K562 (cell line): ENCODE measurements at regions not wholly inside any gene's neighbourhood (a gene's known extent, or its start where the extent isn't known, plus 50 kb on each side); places are given as distances from the start of the nearest gene placed in this dataset.

Source experiments
- ATAC-seq: fragments of 200-7000 bp; cut with Tn5 transposase; 3 replicates; pipeline ENCODE4 v1.9.1; 2020; ENCODE audit warnings: moderate library complexity
- BruUV-seq: library from RNA; stranded (reverse); fragments of 400-500 nt; replicated peaks from 2 replicates; lab custom pipeline; 2021; lab: Mats Ljungman, UMichigan
- CTCF ChIA-PET: fragments of 300-600 bp; formaldehyde crosslinking; extraction: SDS; loops from one replicate; lab custom pipeline; 2021; ENCODE audit warnings: low intra/inter-chr PET ratio; lab: Yijun Ruan, JAX
- POLR2A ChIA-PET: fragments of 300-600, 350-650 bp; sonication (Branson Sonifier 250); formaldehyde crosslinking; extraction: SDS; loops from one replicate; lab custom pipeline; 2021; ENCODE audit warnings: antibody characterized with exemption, inconsistent platforms; lab: Yijun Ruan, JAX
- DNase-seq, 4 experiments: peaks; one replicate each; pipeline versions ENCODE4 v3.0.0 to v3.0.0-alpha.2; 2011 to 2018; ENCODE audit warnings: low spot score in 3 of 4, mixed read lengths in 3 of 4; ENCODE audit errors: extremely low read depth in 1 of 4
- FAIRE-seq: peaks from 2 replicates; lab custom pipeline; 2011; peaks lifted over from hg19 to GRCh38; lab: Jason Lieb, UNC
- H2AFZ ChIP-seq: 2 replicates; pipeline ENCODE4 v1.6.0; 2011; ENCODE audit warnings: low read depth, low read length, control low read depth, inconsistent platforms
- H3K27ac ChIP-seq: fragments of 200-600 bp; 3 replicates; pipeline ENCODE4 v1.8.0; 2011; ENCODE audit warnings: low read depth, mild to moderate bottlenecking, control low read depth, inconsistent platforms, low read length, moderate library complexity, mixed read lengths; ENCODE audit errors: extremely low read depth
- H3K27me3 ChIP-seq, 2 experiments: fragments of 300-600 bp in 1 of 2; 2 replicates in 1 of 2; 3 replicates in 1 of 2; pipeline versions ENCODE4 v1.6.0 to v1.8.0; 2011; ENCODE audit warnings: inconsistent platforms in 2 of 2, low read length in 2 of 2, mild to moderate bottlenecking in 1 of 2, mixed read lengths in 1 of 2, moderate library complexity in 1 of 2; ENCODE audit not compliant: control insufficient read depth in 2 of 2, insufficient read depth in 2 of 2
- H3K36me3 ChIP-seq: fragments of 300-600 bp; 3 replicates; pipeline ENCODE4 v1.8.0; 2011; ENCODE audit warnings: mild to moderate bottlenecking, low read length, inconsistent platforms; ENCODE audit not compliant: control insufficient read depth, insufficient read depth
- H3K4me1 ChIP-seq, 2 experiments: fragments of 200-600 bp in 1 of 2; replicated peaks in 1 of 2; 2 replicates in 1 of 2; 3 replicates in 1 of 2; pipeline versions ENCODE4 v1.5.1 to v1.8.0; 2011; ENCODE audit warnings: inconsistent platforms in 2 of 2, low read length in 2 of 2, mild to moderate bottlenecking in 1 of 2, mixed read lengths in 1 of 2, moderate library complexity in 1 of 2; ENCODE audit not compliant: control insufficient read depth in 2 of 2, insufficient read depth in 2 of 2
- H3K4me2 ChIP-seq: 2 replicates; pipeline ENCODE4 v1.6.1; 2011; ENCODE audit warnings: low read length, control low read depth, inconsistent platforms, mixed read lengths; ENCODE audit not compliant: insufficient read depth
- H3K4me3 ChIP-seq: fragments of 200-600 bp; sonication (generic), shearing (Covaris generic); 2 replicates; pipeline ENCODE4 v1.5.1; 2016; ENCODE audit warnings: control low read depth, inconsistent platforms
- H3K79me2 ChIP-seq: fragments of 200-600 bp; 3 replicates; pipeline ENCODE4 v1.8.0; 2011; ENCODE audit warnings: low read length, inconsistent platforms; ENCODE audit not compliant: control insufficient read depth, insufficient read depth
- H3K9ac ChIP-seq, 2 experiments: 2 replicates each; pipeline versions ENCODE4 v1.6.0 to v1.6.1; 2011; ENCODE audit warnings: low read depth in 2 of 2, low read length in 2 of 2, control low read depth in 1 of 2, inconsistent platforms in 1 of 2, mild to moderate bottlenecking in 1 of 2, mixed read lengths in 1 of 2; ENCODE audit not compliant: insufficient read depth in 1 of 2
- H3K9me1 ChIP-seq: one replicate; pipeline ENCODE4 v1.6.0; 2011; ENCODE audit warnings: inconsistent platforms, mild to moderate bottlenecking, low read length, moderate library complexity; ENCODE audit not compliant: control insufficient read depth, insufficient read depth
- H3K9me3 ChIP-seq: replicated peaks from 2 replicates; pipeline ENCODE4 v1.5.1; 2011; ENCODE audit warnings: low read depth, low read length, inconsistent platforms; ENCODE audit not compliant: control insufficient read depth, insufficient read depth
- H4K20me1 ChIP-seq: replicated peaks from 2 replicates; pipeline ENCODE4 v1.6.1; 2011; ENCODE audit warnings: low read length, inconsistent platforms, mixed read lengths; ENCODE audit not compliant: control insufficient read depth, insufficient read depth
- ETS1 ChIP-seq: conservative IDR thresholded peaks from 2 replicates; pipeline ENCODE4 v1.6.1; 2011; ENCODE audit warnings: low read depth, mild to moderate bottlenecking, low read length; ENCODE audit not compliant: control insufficient read depth
- FIP1L1 ChIP-seq: fragments of 200-400 bp; formaldehyde crosslinking; IDR thresholded peaks from 2 replicates; pipeline ENCODE4 v1.6.1; 2018; ENCODE audit warnings: mild to moderate bottlenecking, low read depth, low read length; ENCODE audit not compliant: poor library complexity, severe bottlenecking
- GABPB1 ChIP-seq: sonication (generic); formaldehyde crosslinking; IDR thresholded peaks from 2 replicates; pipeline ENCODE4 v1.8.0; 2022; ENCODE audit warnings: mild to moderate bottlenecking, missing genetic modification reagents
- KDM2B ChIP-seq: fragments of 250-450 bp; sonication (Bioruptor Pico); IDR thresholded peaks from 2 replicates; pipeline ENCODE4 v1.8.0; 2021; ENCODE audit warnings: mild to moderate bottlenecking, moderate library complexity
- MGA ChIP-seq: fragments of 450-650 bp; IDR thresholded peaks from 2 replicates; pipeline ENCODE4 v1.6.1; 2016; ENCODE audit warnings: mild to moderate bottlenecking, moderate library complexity
- NFE2 ChIP-seq: IDR thresholded peaks from 2 replicates; pipeline ENCODE4 v1.6.1; 2014; ENCODE audit warnings: antibody characterized with exemption, low read depth
- POLR2A ChIP-seq: fragments of 450-650 bp; conservative IDR thresholded peaks from 2 replicates; pipeline ENCODE4 v1.6.1; 2016
- SAP30 ChIP-seq: fragments of 200-600 bp; sonication (generic); IDR thresholded peaks from 2 replicates; pipeline ENCODE4 v1.6.1; 2012; ENCODE audit warnings: borderline replicate concordance, low read depth, mild to moderate bottlenecking, moderate library complexity, low read length, control low read depth, inconsistent platforms; ENCODE audit not compliant: insufficient read depth, poor library complexity, severe bottlenecking
- SREBF1 ChIP-seq: fragments of 150-350 bp; IDR thresholded peaks from 2 replicates; pipeline ENCODE4 v1.6.1; 2014; ENCODE audit warnings: antibody characterized with exemption, low read depth, low read length, borderline replicate concordance
- ZNF551 ChIP-seq: fragments of 250-450 bp; sonication (Bioruptor Pico); IDR thresholded peaks from 2 replicates; pipeline ENCODE4 v1.5.0; 2021; ENCODE audit warnings: mild to moderate bottlenecking, moderate library complexity
- ZNF584 ChIP-seq: fragments of 200-800 bp; sonication (Bioruptor generic); IDR thresholded peaks from 2 replicates; pipeline ENCODE4 v1.6.1; 2016; ENCODE audit warnings: low read depth, mild to moderate bottlenecking, missing genetic modification characterization, missing compliant biosample characterization
- ZNF668 ChIP-seq: fragments of 250-450 bp; sonication (Bioruptor Pico); IDR thresholded peaks from 2 replicates; pipeline ENCODE4 v1.8.0; 2022; ENCODE audit warnings: mild to moderate bottlenecking, inconsistent platforms
- WGBS: fragments of 100-300 bp; shearing (Covaris generic); methylation state at CpG from one replicate; pipeline ENCODE4 v1.1.6; 2016; ENCODE audit warnings: low coverage, mixed read lengths; ENCODE audit not compliant: insufficient coverage; ENCODE audit errors: missing lambda C conversion rate; 5-methylcytosine and 5-hydroxymethylcytosine counted together
- in situ Hi-C: fragments of 300-500 bp; cut with MboI; formaldehyde crosslinking; loops from 4 replicates; pipeline ENCODE4 v1.15.0; 2018; ENCODE audit warnings: inconsistent platforms, mixed read lengths
- intact Hi-C: fragments of 100-400 bp; cut with micrococcal nuclease; formaldehyde crosslinking; loops from 2 replicates; pipeline ENCODE4 v1.14.2; 2022

GRCh38 chr13:106418556-106418955 is 116.9 kb downstream of the EFNB2 start:
- DNase-seq (no peak), FAIRE-seq (no peak), ATAC-seq (no peak)
- no peak overlapping the region for H3K4me2 ChIP-seq
- in situ Hi-C loops: no loop called here
- H3K9me3 ChIP-seq: no peaks in the 10 kb centered on the region
- no peaks in the 10 kb centered on the region for H3K27me3 ChIP-seq
- WGBS: 0% methylated on average over 4 of the region's 4 CpGs
- no peaks in the 10 kb centered on the region for H3K4me1 ChIP-seq
- intact Hi-C loops: no loop called here
- H3K27ac ChIP-seq: no peak overlapping the region
- no peak overlapping the region for H2AFZ ChIP-seq
- no peak overlapping the region for H3K4me3 ChIP-seq
- CTCF ChIA-PET: no interaction called here
- POLR2A ChIA-PET: interaction anchor here (0.8 kb wide), 1 partner anchor 36 kb away, joined by 3 read pairs; no protein-coding TSS in a partner anchor
- H4K20me1 ChIP-seq: no peaks in the 10 kb centered on the region
- BruUV-seq: no TSS peak
- H3K79me2 ChIP-seq: no peaks in the 10 kb centered on the region
- H3K9ac ChIP-seq: no peak overlapping the region
- no peaks in the 10 kb centered on the region for H3K36me3 ChIP-seq
- H3K9me1 ChIP-seq: no peaks in the 10 kb centered on the region
- TF ChIP-seq SREBF1 (no peak), ZNF668 (no peak), MGA (no peak), POLR2A (no peak), ZNF584 (CRISPR knock-in tag) (no peak), ZNF551 (CRISPR knock-in tag) (no peak), KDM2B (CRISPR knock-in tag) (no peak), FIP1L1 (no peak), ETS1 (no peak), NFE2 (no peak), GABPB1 (CRISPR knock-in tag) (no peak), SAP30 (no peak)
